Erythroblast (primary cell): ENCODE measurements at regions not wholly inside any gene's neighbourhood (a gene's known extent, or its start where the extent isn't known, plus 50 kb on each side); places are given as distances from the start of the nearest gene placed in this dataset.

ENCODE experiments used
- GATA1 ChIP-seq: IDR thresholded peaks from 2 replicates; pipeline ENCODE4 v1.6.1; 2011; ENCODE audit warnings: low read depth, mild to moderate bottlenecking, control low read depth, low read length, moderate library complexity
- POLR2A ChIP-seq: IDR thresholded peaks from 2 replicates; pipeline ENCODE4 v1.6.1; 2011; ENCODE audit warnings: mild to moderate bottlenecking, low read length

DNA sequence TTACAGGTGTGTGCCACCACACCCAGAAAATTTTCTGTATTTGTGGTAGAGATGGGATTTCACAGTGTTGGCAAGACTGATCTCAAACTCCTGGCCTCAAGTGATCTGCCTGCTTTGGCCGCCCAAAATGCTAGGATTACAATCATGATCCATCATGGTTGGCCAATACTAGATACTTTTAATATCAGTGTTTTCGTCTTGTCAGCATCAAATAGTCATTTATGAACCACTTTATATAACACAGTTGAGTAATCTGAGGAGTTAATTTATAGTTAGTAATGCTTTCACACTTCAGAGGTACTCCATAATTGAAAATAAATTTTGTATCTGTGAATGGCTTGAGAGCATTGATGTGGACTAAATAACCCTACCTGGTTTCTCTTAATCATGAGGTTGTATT lies 178.6 kb downstream of the TRAM1L1 start:
- no peak for TF ChIP-seq POLR2A
- no peak for TF ChIP-seq GATA1
